Uterus (tissue), 2 donors: ENCODE measurements at regions not wholly inside any gene's neighbourhood (a gene's known extent, or its start where the extent isn't known, plus 50 kb on each side); places are given as distances from the start of the nearest gene placed in this dataset.

ENCODE experiments used
- POLR2A ChIP-seq, 2 donors: fragments of 450-650 bp; IDR thresholded peaks; one replicate each; pipeline ENCODE4 v1.6.1; 2016; ENCODE audit warnings: antibody characterized with exemption in 2 of 2, mild to moderate bottlenecking in 1 of 2, moderate library complexity in 1 of 2
- TF ChIP-seq, protein P1 (sequence below), 4 experiments: fragments of 200-600 bp in 2 of 4; fragments of 450-650 bp in 2 of 4; sonication (generic) in 2 of 4; IDR thresholded peaks; one replicate each; pipeline ENCODE4 v1.5.1; 2016 to 2019; ENCODE audit warnings: antibody characterized with exemption in 4 of 4, mild to moderate bottlenecking in 2 of 4, moderate library complexity in 1 of 4

DNA sequence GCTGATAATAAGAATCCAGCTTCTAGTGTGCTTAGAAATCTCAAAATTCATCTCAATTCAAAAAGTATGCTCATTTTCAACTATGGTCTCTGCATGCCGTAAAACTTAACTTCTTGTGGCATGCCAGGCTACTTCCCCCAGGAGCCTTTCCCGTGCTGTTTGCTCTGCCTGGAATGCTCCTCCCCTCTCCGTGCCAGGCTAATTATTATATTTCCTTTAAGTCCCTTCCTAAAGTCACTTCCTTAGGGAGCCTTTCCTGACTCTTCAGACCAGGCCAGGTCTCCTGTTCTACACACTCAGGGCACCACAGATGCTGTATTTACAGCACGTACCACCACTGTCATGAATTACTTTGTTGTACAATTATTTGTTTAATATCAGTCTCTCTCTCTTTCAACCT is 67.1 kb upstream of the PPP2R5A start:
- TF ChIP-seq, protein P1, sequence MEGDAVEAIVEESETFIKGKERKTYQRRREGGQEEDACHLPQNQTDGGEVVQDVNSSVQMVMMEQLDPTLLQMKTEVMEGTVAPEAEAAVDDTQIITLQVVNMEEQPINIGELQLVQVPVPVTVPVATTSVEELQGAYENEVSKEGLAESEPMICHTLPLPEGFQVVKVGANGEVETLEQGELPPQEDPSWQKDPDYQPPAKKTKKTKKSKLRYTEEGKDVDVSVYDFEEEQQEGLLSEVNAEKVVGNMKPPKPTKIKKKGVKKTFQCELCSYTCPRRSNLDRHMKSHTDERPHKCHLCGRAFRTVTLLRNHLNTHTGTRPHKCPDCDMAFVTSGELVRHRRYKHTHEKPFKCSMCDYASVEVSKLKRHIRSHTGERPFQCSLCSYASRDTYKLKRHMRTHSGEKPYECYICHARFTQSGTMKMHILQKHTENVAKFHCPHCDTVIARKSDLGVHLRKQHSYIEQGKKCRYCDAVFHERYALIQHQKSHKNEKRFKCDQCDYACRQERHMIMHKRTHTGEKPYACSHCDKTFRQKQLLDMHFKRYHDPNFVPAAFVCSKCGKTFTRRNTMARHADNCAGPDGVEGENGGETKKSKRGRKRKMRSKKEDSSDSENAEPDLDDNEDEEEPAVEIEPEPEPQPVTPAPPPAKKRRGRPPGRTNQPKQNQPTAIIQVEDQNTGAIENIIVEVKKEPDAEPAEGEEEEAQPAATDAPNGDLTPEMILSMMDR (IDR thresholded peaks at IDR 0.05), result no peak
- no peak for TF ChIP-seq POLR2A (IDR thresholded peaks at IDR 0.05)
